GM19372 (cell line): ENCODE measurements at regions not wholly inside any gene's neighbourhood (a gene's known extent, or its start where the extent isn't known, plus 50 kb on each side); places are given as distances from the start of the nearest gene placed in this dataset.

Experiments
- ATAC-seq: cut with Tn5 transposase; IDR thresholded peaks from one replicate; pipeline ENCODE4 v1.9.1; 2021; ENCODE audit warnings: mild to moderate bottlenecking, low read depth, moderate library complexity; ENCODE audit not compliant: unreplicated experiment

DNA sequence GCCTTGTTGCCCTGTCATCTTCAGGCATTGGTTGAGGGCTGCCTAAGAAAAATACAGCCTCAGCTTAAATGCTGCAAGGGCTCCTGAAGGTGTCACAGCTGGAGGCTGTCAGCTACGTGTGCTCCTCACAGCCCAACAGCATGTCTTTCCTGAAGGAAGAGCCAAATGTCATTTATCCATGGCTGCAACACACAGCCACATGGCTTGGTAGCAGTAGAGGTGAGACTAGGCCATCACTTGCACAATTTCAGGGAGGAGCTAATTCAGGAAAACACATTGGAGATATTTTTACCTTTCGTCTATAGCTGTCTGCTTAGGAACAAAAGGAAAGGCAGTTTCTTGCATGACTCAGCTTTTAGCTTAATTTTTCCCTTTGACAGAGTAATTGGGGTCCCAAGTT, 260.7 kb downstream of the SYK start:
- ATAC-seq, result no peak

DNA sequence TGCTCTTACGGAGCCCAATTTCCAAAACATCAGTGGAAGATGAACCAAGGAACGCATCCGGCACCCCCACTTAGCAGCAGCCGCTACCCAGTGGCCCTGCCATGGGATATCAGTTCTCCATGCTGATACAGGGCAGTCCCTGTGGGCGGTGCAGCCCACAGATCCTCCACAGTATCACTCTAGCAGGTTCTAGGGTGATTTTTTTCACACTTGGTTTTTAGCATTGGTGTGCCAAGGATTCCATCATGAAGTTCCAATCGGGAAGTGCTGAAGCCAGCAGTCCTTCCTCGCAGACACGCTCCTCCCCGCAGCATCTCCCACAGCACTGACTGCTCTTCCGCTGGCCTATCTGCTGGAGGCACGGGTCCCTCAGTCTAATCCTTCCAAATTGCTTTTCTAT, 261.9 kb downstream of the SYK start:
- ATAC-seq, result no peak

GRCh38 chr9:91065231-91066041, 263.8 kb downstream of the SYK start:
- ATAC-seq, result no peak

GRCh38 chr9:91066042-91066415, 264.4 kb downstream of the SYK start:
- ATAC-seq, result no peak

DNA sequence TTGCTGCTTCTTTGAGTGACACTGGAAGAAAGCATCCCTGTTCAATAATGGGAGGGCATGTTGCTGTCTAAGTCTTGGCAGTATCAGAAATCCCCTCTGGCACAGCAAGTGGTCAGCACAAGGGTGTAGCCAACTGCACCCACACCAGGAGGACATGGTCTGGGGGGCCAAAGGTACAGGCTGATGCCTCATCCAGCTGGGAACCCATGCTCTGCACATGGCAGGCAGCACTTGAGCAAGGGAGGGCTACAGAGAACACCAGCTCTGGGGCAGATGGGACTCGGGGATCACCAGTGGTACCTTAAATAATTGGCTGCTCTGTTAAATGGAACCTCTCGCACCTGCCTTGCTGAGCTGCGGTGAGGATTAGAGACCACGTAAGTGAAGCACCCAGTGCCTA, 265.2 kb downstream of the SYK start:
- no peak for ATAC-seq

DNA sequence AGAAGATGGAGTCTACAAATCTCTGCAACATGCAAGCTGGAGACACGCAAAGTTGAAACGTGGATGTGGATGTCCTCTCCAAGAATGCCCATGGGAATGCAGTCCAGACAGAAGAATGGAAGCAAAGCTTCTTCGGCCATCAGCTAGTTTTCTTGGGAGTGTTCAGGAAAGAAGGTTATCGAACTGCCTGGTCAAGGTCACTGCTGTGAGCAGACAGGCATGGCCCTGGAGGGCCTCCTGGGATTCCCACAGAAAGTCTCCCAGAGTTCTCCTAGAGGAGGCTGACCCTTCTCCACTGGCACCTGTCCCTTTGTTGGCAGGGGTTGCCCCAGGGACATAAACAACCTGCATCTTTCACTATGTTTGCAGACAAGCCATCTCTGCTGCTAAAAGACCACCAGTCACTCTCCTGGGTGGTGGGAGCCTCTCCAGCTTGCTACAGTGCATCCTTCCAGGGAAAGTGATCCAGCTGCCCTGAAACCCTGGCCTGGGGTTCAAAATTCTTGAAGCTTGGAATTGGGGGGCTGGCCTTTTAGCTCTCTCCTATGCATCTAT, 265.8 kb downstream of the SYK start:
- ATAC-seq, result no peak

DNA sequence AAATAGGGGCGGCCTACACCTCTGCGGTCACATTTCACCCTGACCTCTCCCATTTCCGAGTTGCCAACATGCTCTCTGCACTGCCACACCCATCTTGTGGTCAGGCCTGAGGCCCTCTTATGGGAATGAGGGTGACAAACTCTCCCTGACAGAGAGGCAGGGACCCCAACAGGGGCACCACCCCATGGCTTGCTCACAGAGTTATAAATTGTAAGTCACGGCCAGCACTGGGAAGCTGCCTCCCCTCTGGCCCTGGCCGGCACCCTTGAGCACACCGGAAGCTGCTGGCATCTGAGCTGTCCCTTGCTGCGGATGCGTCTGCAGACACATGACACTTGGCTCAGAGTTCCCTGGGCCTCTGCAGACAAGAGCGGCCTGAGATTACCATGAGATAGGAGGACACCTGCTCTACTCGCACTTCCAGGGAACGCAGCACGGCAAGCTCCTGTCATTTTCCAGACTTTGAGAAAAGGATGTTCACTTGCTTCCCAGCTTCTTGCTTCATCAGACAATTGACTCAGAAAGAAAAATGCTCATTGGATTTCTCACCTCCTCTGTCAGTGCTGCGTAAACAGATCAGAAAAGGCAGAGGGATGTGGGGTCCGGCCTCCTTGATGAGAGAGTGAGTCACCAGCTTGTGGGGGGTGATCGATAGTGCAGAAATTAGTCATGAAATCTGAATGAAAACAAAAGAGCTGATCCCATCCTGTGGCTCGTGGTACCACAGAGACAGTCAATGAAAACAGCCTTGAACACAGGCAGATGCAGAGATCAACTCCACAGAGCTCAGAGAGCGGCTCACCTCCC, 269.8 kb downstream of the SYK start:
- no peak for ATAC-seq

GRCh38 chr9:91073049-91073810, 271.6 kb downstream of the SYK start:
- ATAC-seq, result no peak

DNA sequence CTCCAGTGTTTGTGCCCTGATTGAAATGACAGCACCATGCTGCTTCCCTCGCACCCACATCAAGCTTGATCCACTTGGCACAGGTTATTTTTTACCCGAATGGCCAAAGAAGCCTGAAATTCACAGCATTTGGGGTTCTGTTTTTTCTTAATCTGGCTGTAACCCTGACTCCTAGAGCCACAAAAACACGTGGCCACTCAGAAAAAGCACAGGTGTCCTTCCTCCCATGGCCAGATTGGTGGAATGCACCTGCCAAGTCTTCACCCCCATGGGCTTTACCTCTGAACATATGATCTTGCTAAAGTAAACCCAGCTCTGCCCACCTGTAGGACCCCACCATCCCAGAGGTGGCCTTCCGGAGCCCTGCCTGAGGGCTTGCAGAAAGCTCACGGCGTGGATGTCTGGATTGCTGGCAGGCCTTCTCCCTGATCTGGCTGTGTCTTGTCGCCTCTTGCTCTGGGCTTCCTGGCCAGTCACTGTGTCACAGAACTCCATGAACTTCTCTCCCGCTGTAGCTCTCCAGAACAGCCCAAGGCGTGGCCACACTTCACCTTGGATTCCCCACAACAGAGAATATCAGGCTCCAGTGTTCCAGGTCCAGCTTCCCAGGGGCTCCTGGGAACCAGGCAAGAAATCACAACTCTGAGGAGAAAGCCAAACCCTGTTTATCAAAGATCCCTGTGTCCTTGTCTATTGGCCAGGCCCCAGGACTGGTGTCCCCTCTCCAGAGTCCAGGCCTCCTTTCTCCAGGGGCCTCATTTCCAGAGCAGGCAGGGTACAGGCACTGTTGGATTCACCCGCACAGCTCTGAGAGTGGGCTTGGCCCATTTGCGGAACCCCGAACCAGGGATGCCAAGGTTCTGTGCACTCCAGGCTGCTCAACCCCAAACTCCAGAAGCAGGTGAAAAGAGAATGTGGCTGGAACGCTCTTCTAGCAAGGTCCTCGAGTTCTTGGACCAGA, 272.5 kb downstream of the SYK start:
- no peak for ATAC-seq

- no peak for ATAC-seq
Observed at GRCh38 chr9:91074866-91075265, 273.2 kb downstream of the SYK start.

GRCh38 chr9:91075279-91075678, 273.7 kb downstream of the SYK start:
- no peak for ATAC-seq

DNA sequence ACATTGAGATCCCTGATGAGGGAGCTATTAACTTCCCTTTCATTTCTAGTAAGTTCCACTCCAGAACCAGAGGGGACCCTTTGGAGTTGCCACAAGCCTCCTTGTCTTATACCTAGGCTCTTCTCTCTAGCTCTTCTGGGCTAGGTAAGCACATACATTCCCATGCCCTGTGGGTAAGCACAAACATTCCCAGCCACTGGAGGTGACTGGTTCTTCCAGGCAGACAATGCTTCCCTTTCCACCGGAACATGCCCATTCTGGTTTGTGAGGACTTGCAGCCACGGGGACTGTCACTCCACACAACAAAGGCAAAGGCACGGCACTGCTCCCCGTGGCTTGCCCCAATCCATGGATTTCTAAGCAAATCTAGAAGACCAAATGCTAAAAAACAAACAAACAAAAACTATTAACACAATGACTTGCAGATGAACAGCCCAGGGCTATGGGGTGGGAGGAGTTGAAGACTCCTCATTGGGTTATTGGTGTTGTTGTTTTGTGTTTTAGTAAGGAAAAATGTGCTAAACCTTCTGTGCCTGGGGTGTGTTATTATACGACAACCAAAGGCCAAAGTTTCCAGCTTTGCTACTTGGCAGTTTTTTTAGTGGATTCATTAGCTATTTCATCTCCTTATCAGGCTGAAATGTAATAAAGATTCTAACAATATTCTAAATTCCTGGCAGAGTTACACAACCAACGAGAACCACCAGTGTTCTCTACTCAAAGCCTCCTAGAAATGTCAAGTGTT, 276.2 kb downstream of the SYK start:
- ATAC-seq, result no peak

- no peak for ATAC-seq
Observed at GRCh38 chr9:91078369-91078695, 276.7 kb downstream of the SYK start.

- no peak for ATAC-seq
Observed at GRCh38 chr9:91082731-91083130, 279.0 kb downstream of the AUH start.

DNA sequence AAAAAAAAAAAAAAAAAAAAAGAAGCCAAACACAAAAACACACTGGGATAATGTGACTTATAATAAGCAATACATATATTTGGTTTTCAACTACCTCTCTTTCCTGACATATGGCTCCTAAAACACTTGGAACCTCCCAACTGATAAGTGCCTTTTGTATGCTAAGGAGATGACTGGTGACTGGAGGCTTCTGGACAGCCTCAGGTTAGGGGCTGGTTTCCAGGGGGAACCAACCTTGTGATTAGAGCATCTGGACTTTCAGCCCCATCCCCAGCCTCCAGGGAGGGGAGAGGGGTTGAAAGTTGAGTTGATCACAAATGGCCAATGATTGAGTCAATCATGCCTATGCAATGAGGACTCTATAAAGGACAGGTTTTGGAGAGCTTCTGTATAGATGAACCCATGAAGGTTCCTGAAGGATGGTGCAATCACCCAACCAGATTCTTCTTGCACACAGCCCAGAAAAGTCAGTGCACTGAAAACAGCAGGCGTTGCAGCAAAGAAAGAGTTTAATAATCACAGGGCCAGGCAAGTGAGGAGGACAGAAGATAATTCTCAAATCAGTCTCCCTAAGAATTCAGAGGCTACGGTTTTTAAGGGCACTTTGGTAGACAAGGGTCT, 276.7 kb downstream of the AUH start:
- ATAC-seq, result no peak

DNA sequence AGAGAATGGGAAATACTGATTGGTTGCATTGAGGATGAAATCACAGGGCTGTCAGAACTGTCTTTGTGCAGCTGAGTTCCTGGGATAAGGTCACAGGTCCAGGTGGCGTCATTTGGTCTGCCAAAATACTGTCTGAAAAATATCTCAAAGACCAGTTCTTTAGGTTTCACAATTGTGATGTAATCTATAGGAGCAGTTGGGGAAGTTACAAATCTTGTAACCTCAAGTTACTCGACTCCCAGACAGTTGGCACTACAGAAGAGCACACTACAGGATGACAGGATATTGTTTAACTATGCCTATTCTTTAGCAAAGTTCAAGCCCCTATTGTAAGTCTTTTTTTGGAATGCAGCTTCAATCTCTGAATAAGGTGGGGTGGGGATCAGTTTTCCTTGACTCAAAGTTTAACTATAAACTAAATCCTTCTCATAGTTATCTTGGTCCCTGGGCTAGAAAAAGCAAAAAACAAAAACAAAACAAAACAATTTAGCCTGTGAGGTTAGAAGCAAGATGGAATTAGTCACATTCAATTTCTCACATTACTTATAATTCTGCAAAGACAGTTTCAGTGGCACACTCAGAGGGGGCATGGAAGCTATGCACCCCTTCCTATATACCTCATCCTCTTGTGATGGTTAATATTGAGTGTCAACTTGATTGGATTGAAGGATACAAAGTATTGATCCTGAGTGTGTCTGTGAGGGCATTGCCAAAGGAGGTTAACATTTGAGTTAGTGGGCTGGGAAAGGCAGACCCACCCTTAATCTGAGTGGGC, 276.0 kb downstream of the AUH start:
- no peak for ATAC-seq

GRCh38 chr9:91086657-91087461, 274.9 kb downstream of the AUH start:
- ATAC-seq, result no peak
